Sigmoid colon (tissue), 3 donors: ENCODE measurements at regions not wholly inside any gene's neighbourhood (a gene's known extent, or its start where the extent isn't known, plus 50 kb on each side); places are given as distances from the start of the nearest gene placed in this dataset.

Experiments
- CTCF ChIP-seq, 4 experiments: fragments of 450-650 bp in 3 of 4; fragments of 200-600 bp in 1 of 4; IDR thresholded peaks; one replicate each; pipeline ENCODE4 v1.5.1; 2016 to 2019; ENCODE audit warnings: antibody characterized with exemption in 4 of 4, mild to moderate bottlenecking in 3 of 4, moderate library complexity in 2 of 4
- POLR2A ChIP-seq, 2 donors: fragments of 450-650 bp; IDR thresholded peaks; one replicate each; pipeline ENCODE4 v1.6.1; 2016; ENCODE audit warnings: antibody characterized with exemption in 2 of 2, mild to moderate bottlenecking in 2 of 2, moderate library complexity in 2 of 2

DNA sequence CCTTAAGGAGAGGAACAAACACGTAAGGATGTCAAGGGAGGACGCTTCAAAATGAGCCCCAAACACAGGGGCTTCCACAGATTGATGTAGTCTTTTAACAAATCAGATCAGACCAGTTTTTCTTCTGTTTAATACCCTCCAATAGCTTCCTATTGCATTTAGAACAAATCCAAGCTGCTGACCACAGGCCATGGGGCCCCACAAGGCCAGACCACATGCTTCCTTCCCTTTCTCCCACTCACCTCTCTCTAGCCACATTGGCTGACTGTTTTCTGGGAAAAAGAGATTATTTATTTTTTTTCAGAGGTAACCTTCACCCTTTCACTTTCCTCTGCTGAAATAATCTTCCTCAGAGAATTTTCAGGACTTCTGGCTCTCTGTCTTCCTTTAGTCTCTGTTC is 380.6 kb downstream of the SIPA1L2 start:
- no peak for TF ChIP-seq CTCF (IDR thresholded peaks at IDR 0.05)
- no peak for TF ChIP-seq POLR2A (IDR thresholded peaks at IDR 0.05)
